GM21825 (cell line): ENCODE measurements at regions not wholly inside any gene's neighbourhood (a gene's known extent, or its start where the extent isn't known, plus 50 kb on each side); places are given as distances from the start of the nearest gene placed in this dataset.
"Not testable (repeated sequence)": the region's sequence is repeated elsewhere in the genome, so short reads cannot be mapped to it uniquely, and the experiment has no call there.

Source experiments
- ATAC-seq: cut with Tn5 transposase; IDR thresholded peaks from one replicate; pipeline ENCODE4 v1.9.1; 2021; ENCODE audit warnings: mild to moderate bottlenecking, moderate library complexity; ENCODE audit not compliant: unreplicated experiment

GRCh38 chr11:104705490-104706190 lies 192.6 kb downstream of the CASP12 start:
- peak; percentile 100 for ATAC-seq

- ATAC-seq = no peak
Measured at GRCh38 chr11:104704888-104705287, 193.4 kb downstream of the CASP12 start.

GRCh38 chr11:104704146-104704830 lies 194.0 kb downstream of the CASP12 start:
- ATAC-seq = no peak

GRCh38 chr11:104700609-104701008 lies 197.7 kb downstream of the CASP12 start:
- ATAC-seq = no peak

GRCh38 chr11:104699981-104700380 lies 198.3 kb downstream of the CASP12 start:
- no peak for ATAC-seq

- ATAC-seq = no peak
Measured at GRCh38 chr11:104695065-104695463, 203.2 kb downstream of the CASP12 start.

GRCh38 chr11:104694259-104695064 lies 203.8 kb downstream of the CASP12 start:
- ATAC-seq = no peak

- ATAC-seq = no peak
Measured at GRCh38 chr11:104692751-104693150, 205.5 kb downstream of the CASP12 start.

GRCh38 chr11:104691129-104691528 lies 207.1 kb downstream of the CASP12 start:
- no peak for ATAC-seq

GRCh38 chr11:104690241-104690640 lies 208.0 kb downstream of the CASP12 start:
- no peak for ATAC-seq

GRCh38 chr11:104688731-104689130 lies 209.5 kb downstream of the CASP12 start:
- no peak for ATAC-seq

- ATAC-seq = no peak
Measured at GRCh38 chr11:104682206-104682605, 216.1 kb downstream of the CASP12 start.

GRCh38 chr11:104679258-104679657 lies 219.0 kb downstream of the CASP12 start:
- no peak for ATAC-seq

- no peak for ATAC-seq
Measured at GRCh38 chr11:104678408-104678807, 219.9 kb downstream of the CASP12 start.

- ATAC-seq = not testable (repeated sequence)
Measured at GRCh38 chr11:104677069-104677468, 221.2 kb downstream of the CASP12 start.

GRCh38 chr11:104672897-104673296 lies 225.4 kb downstream of the CASP12 start:
- ATAC-seq = no peak

GRCh38 chr11:104668797-104669463 lies 229.3 kb downstream of the CASP12 start:
- ATAC-seq = no peak

GRCh38 chr11:104666624-104667023 lies 231.6 kb downstream of the CASP12 start:
- ATAC-seq = no peak

GRCh38 chr11:104665641-104666040 lies 232.6 kb downstream of the CASP12 start:
- ATAC-seq = no peak

- no peak for ATAC-seq
Measured at GRCh38 chr11:104663190-104664140, 234.8 kb downstream of the CASP12 start.
